22Rv1 (cell line): ENCODE measurements at regions not wholly inside any gene's neighbourhood (a gene's known extent, or its start where the extent isn't known, plus 50 kb on each side); places are given as distances from the start of the nearest gene placed in this dataset.

Experiments used
- H3K27ac ChIP-seq: fragments of 450-650 bp; 2 replicates; pipeline ENCODE4 v1.5.1; 2017
- ZFX ChIP-seq: fragments of 450-650 bp; IDR thresholded peaks from 2 replicates; pipeline ENCODE4 v1.6.1; 2017; ENCODE audit warnings: antibody characterized with exemption, borderline replicate concordance
- TF ChIP-seq, protein P1 (sequence below): fragments of 450-650 bp; IDR thresholded peaks from 2 replicates; pipeline ENCODE4 v1.5.1; 2017; ENCODE audit warnings: mild to moderate bottlenecking

GRCh38 chr3:147618691-147619090 is 209.5 kb downstream of the ZIC1 start:
- no peak overlapping the region for H3K27ac ChIP-seq
- TF ChIP-seq ZFX: no peak
- TF ChIP-seq, protein P1, sequence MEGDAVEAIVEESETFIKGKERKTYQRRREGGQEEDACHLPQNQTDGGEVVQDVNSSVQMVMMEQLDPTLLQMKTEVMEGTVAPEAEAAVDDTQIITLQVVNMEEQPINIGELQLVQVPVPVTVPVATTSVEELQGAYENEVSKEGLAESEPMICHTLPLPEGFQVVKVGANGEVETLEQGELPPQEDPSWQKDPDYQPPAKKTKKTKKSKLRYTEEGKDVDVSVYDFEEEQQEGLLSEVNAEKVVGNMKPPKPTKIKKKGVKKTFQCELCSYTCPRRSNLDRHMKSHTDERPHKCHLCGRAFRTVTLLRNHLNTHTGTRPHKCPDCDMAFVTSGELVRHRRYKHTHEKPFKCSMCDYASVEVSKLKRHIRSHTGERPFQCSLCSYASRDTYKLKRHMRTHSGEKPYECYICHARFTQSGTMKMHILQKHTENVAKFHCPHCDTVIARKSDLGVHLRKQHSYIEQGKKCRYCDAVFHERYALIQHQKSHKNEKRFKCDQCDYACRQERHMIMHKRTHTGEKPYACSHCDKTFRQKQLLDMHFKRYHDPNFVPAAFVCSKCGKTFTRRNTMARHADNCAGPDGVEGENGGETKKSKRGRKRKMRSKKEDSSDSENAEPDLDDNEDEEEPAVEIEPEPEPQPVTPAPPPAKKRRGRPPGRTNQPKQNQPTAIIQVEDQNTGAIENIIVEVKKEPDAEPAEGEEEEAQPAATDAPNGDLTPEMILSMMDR: no peak

DNA sequence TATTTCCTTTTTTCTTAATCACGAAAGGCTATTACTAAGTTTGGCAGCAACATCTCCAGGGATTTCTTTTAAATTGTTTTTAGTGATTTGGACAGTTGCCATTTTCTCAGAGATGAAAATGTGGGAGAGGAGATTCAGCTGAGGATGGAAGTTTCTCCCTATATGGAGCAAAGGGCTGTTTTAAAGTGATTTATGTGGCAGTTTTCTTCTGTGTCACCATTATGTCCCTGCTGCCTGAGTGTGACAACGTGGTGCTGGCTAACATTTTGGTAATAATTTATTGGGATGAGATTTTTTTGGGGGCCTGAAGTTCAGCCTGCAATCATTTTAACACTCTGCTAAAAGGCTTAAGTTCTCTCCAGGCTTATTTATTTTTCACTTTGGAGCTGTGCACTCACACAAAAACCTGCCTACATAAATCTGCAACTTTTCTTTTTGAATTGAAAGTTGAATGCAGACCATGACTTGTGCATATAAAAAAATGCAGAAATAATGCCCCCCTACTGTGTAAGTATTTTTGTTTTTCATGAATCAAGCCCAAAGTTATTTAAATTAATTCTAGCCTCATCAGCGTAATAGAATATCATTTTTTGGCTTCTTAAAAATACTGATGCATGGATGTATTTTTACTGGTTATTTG is 210.9 kb downstream of the ZIC1 start:
- TF ChIP-seq ZFX: no peak
- TF ChIP-seq, protein P1: no peak
- H3K27ac ChIP-seq: no peak overlapping the region

DNA sequence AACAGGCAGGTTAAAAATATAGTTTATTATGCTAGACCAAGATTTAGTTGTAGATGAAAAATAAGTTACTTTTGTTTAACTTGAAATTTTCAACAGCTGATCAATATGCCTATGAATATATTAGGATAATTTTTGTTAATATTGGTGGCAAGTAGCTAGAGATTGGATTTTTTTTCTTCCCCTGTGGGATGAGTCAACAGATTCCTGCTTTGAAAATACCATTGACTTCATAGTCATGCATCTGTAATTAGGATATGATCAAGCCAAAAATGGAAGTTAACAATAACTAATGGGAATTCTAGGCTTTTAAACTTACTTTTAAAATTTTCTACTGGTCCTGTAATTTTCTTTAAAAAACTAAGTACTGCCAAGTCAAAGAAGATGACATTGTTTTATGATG is 211.7 kb downstream of the ZIC1 start:
- TF ChIP-seq, protein P1: no peak
- TF ChIP-seq ZFX: no peak
- no peak overlapping the region for H3K27ac ChIP-seq

- H3K27ac ChIP-seq: no peak overlapping the region
- TF ChIP-seq, protein P1: no peak
- TF ChIP-seq ZFX: no peak
Measured at GRCh38 chr3:147630921-147631415, 221.8 kb downstream of the ZIC1 start.

GRCh38 chr3:147640781-147641180 is 231.6 kb downstream of the ZIC1 start:
- TF ChIP-seq, protein P1: no peak
- TF ChIP-seq ZFX: no peak
- no peak overlapping the region for H3K27ac ChIP-seq

DNA sequence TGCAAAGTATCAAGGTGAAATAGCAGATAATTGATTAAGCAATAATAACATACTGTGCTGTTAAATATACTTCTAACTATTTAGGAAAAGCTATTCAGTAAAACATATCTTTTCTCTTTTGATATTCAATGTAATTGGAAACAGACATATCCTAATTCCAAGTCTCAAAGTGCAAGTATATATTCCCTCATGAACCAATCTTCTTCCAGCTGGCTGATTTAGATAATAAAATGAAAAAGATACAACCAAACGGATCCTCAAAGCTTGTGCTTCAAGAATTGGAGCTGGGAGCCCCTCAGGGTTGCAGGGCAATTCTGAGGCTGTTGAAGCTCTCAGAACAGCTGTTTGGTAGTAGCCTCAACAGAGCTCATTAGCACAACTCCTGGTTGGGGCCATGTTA is 236.6 kb downstream of the ZIC1 start:
- no peak for TF ChIP-seq ZFX
- TF ChIP-seq, protein P1: no peak
- H3K27ac ChIP-seq: no peak overlapping the region

- TF ChIP-seq ZFX: no peak
- TF ChIP-seq, protein P1: no peak
- no peak overlapping the region for H3K27ac ChIP-seq
Measured at GRCh38 chr3:147649475-147649874, 240.3 kb downstream of the ZIC1 start.
